NCI-H226 (cell line): ENCODE measurements at regions not wholly inside any gene's neighbourhood (a gene's known extent, or its start where the extent isn't known, plus 50 kb on each side); places are given as distances from the start of the nearest gene placed in this dataset.
"Not testable (repeated sequence)": the region's sequence is repeated elsewhere in the genome, so short reads cannot be mapped to it uniquely, and the experiment has no call there.

Experiments used
- DNase-seq: peaks from one replicate; pipeline ENCODE4 v3.0.0-alpha.2; 2015

- not testable (repeated sequence) for DNase-seq
Observed at GRCh38 chr7:55699450-55699842, 127.1 kb upstream of the VOPP1 start.

GRCh38 chr7:55698607-55699449 is 126.5 kb upstream of the VOPP1 start:
- DNase-seq = not testable (repeated sequence)

DNA sequence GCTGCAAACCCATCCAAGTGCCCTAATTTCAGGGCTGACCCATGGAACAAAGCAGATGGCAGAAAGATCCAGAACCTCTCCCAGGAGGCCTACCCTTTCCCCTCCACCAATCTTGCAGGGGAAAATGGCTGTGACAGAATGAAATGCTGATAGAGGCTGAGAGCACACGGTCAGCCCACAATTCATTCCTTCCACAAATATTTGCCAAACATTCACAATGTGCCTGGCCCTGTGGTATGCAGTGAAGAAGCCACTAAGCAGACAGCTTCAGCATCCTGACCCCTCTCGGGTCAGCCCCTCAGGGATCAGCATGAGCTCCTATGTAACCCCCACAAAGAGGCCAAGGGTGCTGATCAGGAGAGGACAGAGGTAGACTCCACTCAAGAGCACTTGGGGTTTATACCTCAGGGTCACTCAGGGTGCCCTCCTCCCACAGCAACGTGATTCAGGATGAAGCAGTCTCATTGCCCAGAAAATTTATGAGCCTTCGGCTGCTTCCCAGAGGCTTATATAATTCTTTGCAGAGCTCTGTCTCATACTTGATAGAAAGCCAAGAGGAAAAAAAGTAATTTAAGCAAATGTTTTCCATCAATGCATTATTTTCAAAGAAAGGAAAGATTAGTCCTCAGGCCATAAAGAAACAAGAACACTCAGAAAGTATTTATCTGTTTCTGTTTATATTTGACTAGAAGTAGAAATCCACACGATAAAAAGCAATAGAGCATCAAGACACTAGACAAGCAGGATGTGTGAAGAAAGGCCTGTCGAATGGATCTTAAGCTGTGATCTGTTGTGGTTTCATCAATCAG is 123.8 kb upstream of the VOPP1 start:
- DNase-seq = peak; percentile 5

GRCh38 chr7:55694484-55694883 is 122.2 kb upstream of the VOPP1 start:
- peak; percentile 43 for DNase-seq

- DNase-seq = peak; percentile 34
Observed at GRCh38 chr7:55688684-55689681, 116.7 kb upstream of the VOPP1 start.

- not testable (repeated sequence) for DNase-seq
Observed at GRCh38 chr7:55688261-55688660, 116.0 kb upstream of the VOPP1 start.

DNA sequence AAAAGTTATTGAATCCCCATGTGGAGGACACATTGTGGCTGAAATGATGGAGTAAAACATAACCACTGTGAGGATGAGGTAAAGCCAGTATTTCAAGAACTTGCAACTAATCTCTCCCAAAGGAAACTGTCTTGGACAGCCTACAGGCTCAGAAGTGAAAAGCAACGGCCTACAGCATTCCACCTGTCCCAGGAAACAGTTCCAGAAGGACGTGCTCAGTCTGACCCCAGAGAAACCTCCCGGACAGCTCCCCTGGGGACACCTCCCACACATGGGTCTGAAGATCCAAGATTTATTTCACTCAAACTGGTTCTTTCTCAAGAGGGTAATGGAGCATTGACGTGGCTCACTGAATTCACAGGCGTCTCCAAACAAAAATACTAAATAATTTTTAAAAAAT is 115.0 kb upstream of the VOPP1 start:
- not testable (repeated sequence) for DNase-seq

DNA sequence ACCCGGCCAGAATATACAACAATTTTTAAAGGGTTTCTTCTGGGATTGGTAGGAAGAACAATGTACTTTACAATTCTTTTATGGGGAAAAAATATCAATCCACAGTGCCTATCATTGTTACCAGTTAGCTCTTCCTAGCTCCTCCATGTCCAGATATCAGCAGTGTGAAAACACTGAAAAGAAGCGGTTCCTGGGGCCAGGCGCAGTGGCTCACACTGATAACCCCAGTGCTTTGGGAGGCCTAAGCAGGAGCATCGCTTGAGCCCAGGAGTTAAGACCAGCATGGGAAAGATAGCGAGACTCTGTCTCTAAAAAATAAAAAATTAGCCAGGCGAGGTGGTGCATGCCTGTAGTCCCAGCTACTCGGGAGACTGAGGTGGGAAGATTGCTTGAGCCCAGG is 114.5 kb upstream of the VOPP1 start:
- not testable (repeated sequence) for DNase-seq

GRCh38 chr7:55683501-55683900 is 111.2 kb upstream of the VOPP1 start:
- DNase-seq = not testable (repeated sequence)

DNA sequence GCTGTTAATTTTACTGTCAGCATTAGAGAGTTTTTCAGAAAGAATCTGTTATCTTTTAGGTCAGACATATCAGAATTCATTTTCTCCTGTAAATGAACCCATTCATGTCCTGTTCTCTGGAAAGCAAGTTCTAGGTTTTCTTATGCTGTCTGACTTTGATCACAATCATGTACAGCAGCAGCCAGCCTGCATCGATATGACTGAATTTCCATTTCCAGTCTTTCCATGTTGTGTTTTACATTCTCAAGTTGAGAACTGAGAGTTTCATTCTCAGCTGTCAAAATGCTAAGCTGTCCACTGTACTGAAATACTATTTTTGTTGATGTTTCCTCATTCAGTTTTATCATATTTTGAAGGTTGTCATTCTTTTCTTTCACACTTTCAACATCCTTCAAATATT is 103.3 kb upstream of the VOPP1 start:
- DNase-seq = not testable (repeated sequence)

DNA sequence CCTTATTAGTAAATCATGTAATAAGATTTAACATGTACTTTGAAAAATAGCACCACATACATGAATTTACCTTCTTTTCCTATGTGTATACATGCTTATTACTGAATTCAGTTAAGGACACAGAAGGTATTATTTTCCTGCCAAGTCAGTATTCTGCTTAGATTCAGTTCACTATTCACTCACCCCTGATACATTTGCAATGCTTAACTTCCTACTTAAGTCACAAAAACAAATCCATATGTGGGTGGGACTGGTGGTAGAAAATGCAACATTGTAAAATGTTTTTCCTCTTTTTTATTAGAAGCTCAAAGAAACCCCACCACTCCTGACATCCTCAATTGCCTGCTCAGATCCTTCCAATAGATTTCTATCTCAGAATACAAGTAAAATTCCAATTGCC is 101.2 kb upstream of the VOPP1 start:
- DNase-seq = not testable (repeated sequence)

GRCh38 chr7:55672084-55672483 is 99.8 kb upstream of the VOPP1 start:
- DNase-seq = not testable (repeated sequence)

GRCh38 chr7:55657654-55658053 is 85.4 kb upstream of the VOPP1 start:
- no peak for DNase-seq

- no peak for DNase-seq
Observed at GRCh38 chr7:55651057-55651456, 78.8 kb upstream of the VOPP1 start.

- DNase-seq = no peak
Observed at GRCh38 chr7:55649238-55649637, 76.9 kb upstream of the VOPP1 start.

GRCh38 chr7:55644567-55644966 is 72.3 kb upstream of the VOPP1 start:
- no peak for DNase-seq

DNA sequence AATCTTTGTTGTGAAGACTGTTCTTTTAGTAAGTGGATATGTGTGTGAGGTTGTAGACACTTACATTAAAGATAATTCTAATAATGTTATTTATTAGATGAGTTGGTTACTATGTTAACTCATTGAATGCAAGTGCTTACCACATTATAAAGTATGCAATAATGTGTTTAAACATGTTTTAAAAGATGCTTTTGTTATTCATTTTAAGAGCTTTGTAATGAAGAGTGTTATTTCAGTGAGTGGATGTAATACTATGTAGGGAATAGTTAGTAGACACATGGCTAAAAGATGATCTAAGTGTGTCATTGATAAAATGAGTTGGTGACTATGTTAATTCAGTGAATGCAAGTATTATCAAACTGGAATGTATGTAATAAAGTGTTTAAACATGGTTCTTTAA is 70.0 kb upstream of the VOPP1 start:
- DNase-seq = no peak

DNA sequence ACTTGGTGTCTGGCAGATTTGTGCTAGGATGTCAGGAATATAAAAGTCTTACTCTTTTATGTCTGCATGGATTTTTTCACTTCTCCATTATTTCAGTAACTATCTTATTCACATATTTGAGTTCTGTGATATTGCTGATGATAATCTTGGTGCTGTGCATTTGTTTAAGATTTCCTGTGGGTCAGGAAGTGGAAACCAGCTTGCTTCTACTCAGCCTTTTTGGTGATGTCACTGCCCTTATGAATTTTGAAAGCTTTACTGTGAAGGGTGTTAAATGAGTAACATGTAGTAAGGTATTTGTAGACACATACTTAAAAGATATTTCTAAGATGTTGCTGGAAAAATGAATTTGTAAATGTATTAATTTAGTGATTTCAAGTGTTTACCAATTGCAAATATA is 69.5 kb upstream of the VOPP1 start:
- no peak for DNase-seq

DNA sequence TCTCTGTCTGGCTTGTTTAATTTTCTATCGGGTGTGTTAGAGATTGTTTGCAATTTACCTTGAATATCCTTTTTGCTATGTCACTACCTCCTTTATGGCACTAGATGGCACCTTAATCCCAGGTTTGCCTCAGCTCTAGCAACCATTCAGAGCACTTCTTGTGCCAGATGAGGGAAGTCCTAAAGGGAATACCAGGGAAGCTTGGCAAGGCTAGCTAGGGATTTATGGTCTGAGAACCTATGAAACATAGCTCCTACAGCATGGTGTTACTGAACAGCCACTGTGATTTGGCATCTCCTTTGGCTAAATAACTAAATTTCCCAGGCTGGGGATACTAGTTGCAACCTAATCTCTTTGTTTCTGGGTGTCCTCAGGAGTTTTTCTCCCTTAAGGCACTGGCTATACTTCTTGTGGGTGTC is 69.0 kb upstream of the VOPP1 start:
- DNase-seq = peak; percentile 51

DNA sequence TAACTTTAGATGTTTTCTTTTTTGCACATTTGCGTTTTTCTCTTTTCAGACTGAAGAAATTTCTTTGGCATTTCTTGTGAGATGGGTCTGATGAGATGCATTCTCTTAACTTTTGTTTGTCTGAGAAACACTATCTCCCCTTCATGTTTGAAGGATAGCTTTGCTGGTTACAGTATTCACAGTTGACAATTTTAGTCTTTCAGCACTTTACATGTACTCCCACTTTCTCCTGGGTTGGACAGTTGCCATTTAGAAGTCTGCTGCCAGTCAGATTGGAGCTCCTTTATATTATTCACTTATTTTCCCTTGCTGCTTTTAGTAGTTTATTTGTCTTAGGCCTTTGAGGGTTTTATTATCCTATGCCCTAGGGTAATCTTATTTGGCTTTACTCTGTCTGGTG is 67.3 kb upstream of the VOPP1 start:
- no peak for DNase-seq

- DNase-seq = no peak
Observed at GRCh38 chr7:55629051-55629677, 56.9 kb upstream of the VOPP1 start.

GRCh38 chr7:55624813-55625212 is 52.5 kb upstream of the VOPP1 start:
- DNase-seq = no peak
